CD8-positive, alpha-beta memory T cell (primary cell): ENCODE measurements at regions not wholly inside any gene's neighbourhood (a gene's known extent, or its start where the extent isn't known, plus 50 kb on each side); places are given as distances from the start of the nearest gene placed in this dataset.

ENCODE experiments used
- CTCF ChIA-PET: fragments of 350-600 bp; sonication (Branson Sonifier 250); formaldehyde crosslinking; loops from one replicate; lab custom pipeline; 2021; ENCODE audit warnings: antibody characterized with exemption; lab: Charles Lee
- POLR2A ChIA-PET: fragments of 350-600 bp; sonication (Branson Sonifier 250); formaldehyde crosslinking; loops from one replicate; lab custom pipeline; 2021; ENCODE audit warnings: antibody characterized with exemption; lab: Charles Lee
- DNase-seq, 5 donors: peaks; one replicate each; pipeline versions ENCODE4 v3.0.0 to v3.0.0-alpha.2; 2020 to 2022; ENCODE audit warnings: mixed read lengths in 1 of 5
- H3K27ac ChIP-seq: one replicate; pipeline ENCODE4 v1.7.0; 2013; ENCODE audit warnings: low read depth, mild to moderate bottlenecking, low read length, moderate library complexity
- H3K27me3 ChIP-seq: 2 replicates; pipeline ENCODE4 v1.7.0; 2013; ENCODE audit warnings: low read length, mild to moderate bottlenecking; ENCODE audit not compliant: insufficient read depth, poor library complexity, severe bottlenecking
- H3K36me3 ChIP-seq: 2 replicates; pipeline ENCODE4 v1.7.0; 2013; ENCODE audit warnings: mild to moderate bottlenecking, low read length, moderate library complexity; ENCODE audit not compliant: insufficient read depth
- H3K4me1 ChIP-seq: 2 replicates; pipeline ENCODE4 v1.7.0; 2013; ENCODE audit warnings: mild to moderate bottlenecking, low read length, moderate library complexity; ENCODE audit not compliant: insufficient read depth
- H3K4me3 ChIP-seq: 2 replicates; pipeline ENCODE4 v1.7.0; 2013; ENCODE audit warnings: mild to moderate bottlenecking, low read length
- H3K9me3 ChIP-seq: 2 replicates; pipeline ENCODE4 v1.7.0; 2013; ENCODE audit warnings: mild to moderate bottlenecking, low read length
- H3K27ac Mint-ChIP-seq, 8 donors: one replicate each; pipeline ENCODE4 v1.8.0; 2020 to 2021; ENCODE audit warnings: mixed read lengths in 8 of 8, mild to moderate bottlenecking in 6 of 8, inconsistent platforms in 3 of 8, moderate library complexity in 3 of 8
- H3K27me3 Mint-ChIP-seq, 2 donors: one replicate each; pipeline ENCODE4 v1.8.0; 2020 to 2021; ENCODE audit warnings: mixed read lengths in 2 of 2, mild to moderate bottlenecking in 1 of 2, moderate library complexity in 1 of 2
- H3K36me3 Mint-ChIP-seq, 3 donors: one replicate each; pipeline ENCODE4 v1.8.0; 2020 to 2021; ENCODE audit warnings: mixed read lengths in 3 of 3, inconsistent platforms in 1 of 3, mild to moderate bottlenecking in 1 of 3
- H3K4me1 Mint-ChIP-seq, 3 donors: one replicate each; pipeline ENCODE4 v1.8.0; 2020 to 2021; ENCODE audit warnings: mixed read lengths in 3 of 3, inconsistent platforms in 1 of 3, mild to moderate bottlenecking in 1 of 3
- H3K4me3 Mint-ChIP-seq, 7 donors: one replicate each; pipeline ENCODE4 v1.8.0; 2020 to 2021; ENCODE audit warnings: mixed read lengths in 7 of 7, mild to moderate bottlenecking in 6 of 7, moderate library complexity in 4 of 7, inconsistent platforms in 2 of 7
- H3K9me3 Mint-ChIP-seq, 5 donors: one replicate each; pipeline ENCODE4 v1.8.0; 2020 to 2022; ENCODE audit warnings: mixed read lengths in 5 of 5, mild to moderate bottlenecking in 3 of 5, moderate library complexity in 2 of 5, inconsistent platforms in 1 of 5

GRCh38 chr3:94460931-94461330 lies 398.1 kb downstream of the NSUN3 start:
- no peaks in the 10 kb centered on the region for H3K27me3 Mint-ChIP-seq
- Histone ChIP-seq H3K36me3 (no peaks in the 10 kb centered on the region), H3K4me1 (no peaks in the 10 kb centered on the region), H3K27me3 (no peaks in the 10 kb centered on the region), H3K9me3 (no peaks in the 10 kb centered on the region), H3K27ac (no peak overlapping the region), H3K4me3 (no peak overlapping the region)
- H3K4me3 Mint-ChIP-seq = no peak overlapping the region
- H3K4me1 Mint-ChIP-seq = no peaks in the 10 kb centered on the region
- DNase-seq = no peak
- H3K9me3 Mint-ChIP-seq = peaks cover 0 to 8% (median 2%) of the 10 kb centered on the region in 5 donors
- no peaks in the 10 kb centered on the region for H3K36me3 Mint-ChIP-seq
- CTCF ChIA-PET = no interaction called here
- POLR2A ChIA-PET = no interaction called here
- H3K27ac Mint-ChIP-seq = no peak overlapping the region

GRCh38 chr3:94462931-94463330 lies 400.1 kb downstream of the NSUN3 start:
- ChIA-PET POLR2A (no interaction called here), CTCF (no interaction called here)
- H3K27me3 Mint-ChIP-seq = no peaks in the 10 kb centered on the region
- H3K9me3 Mint-ChIP-seq = peaks cover 0 to 2% (median 0%) of the 10 kb centered on the region in 5 donors
- Histone ChIP-seq H3K27ac (no peak overlapping the region), H3K27me3 (no peaks in the 10 kb centered on the region), H3K36me3 (no peaks in the 10 kb centered on the region), H3K4me3 (no peak overlapping the region), H3K9me3 (no peaks in the 10 kb centered on the region), H3K4me1 (no peaks in the 10 kb centered on the region)
- H3K4me3 Mint-ChIP-seq = no peak overlapping the region
- no peaks in the 10 kb centered on the region for H3K36me3 Mint-ChIP-seq
- DNase-seq = no peak
- no peak overlapping the region for H3K27ac Mint-ChIP-seq
- H3K4me1 Mint-ChIP-seq = no peaks in the 10 kb centered on the region

GRCh38 chr3:94472511-94472910 lies 409.6 kb downstream of the NSUN3 start:
- Mint-ChIP-seq H3K27ac (no peak overlapping the region), H3K27me3 (no peaks in the 10 kb centered on the region), H3K4me3 (no peak overlapping the region), H3K36me3 (no peaks in the 10 kb centered on the region), H3K4me1 (no peaks in the 10 kb centered on the region), H3K9me3 (peaks cover 2 to 14% (median 4%) of the 10 kb centered on the region in 5 donors)
- no peak overlapping the region for H3K4me3 ChIP-seq
- CTCF ChIA-PET = no interaction called here
- no peak overlapping the region for H3K27ac ChIP-seq
- H3K4me1 ChIP-seq = no peaks in the 10 kb centered on the region
- no peaks in the 10 kb centered on the region for H3K36me3 ChIP-seq
- no peak for DNase-seq
- POLR2A ChIA-PET = no interaction called here
- no peaks in the 10 kb centered on the region for H3K9me3 ChIP-seq
- no peaks in the 10 kb centered on the region for H3K27me3 ChIP-seq

GRCh38 chr3:94481226-94481898 lies 418.5 kb downstream of the NSUN3 start:
- no peaks in the 10 kb centered on the region for H3K36me3 Mint-ChIP-seq
- no peak overlapping the region for H3K4me3 Mint-ChIP-seq
- H3K27ac Mint-ChIP-seq = no peak overlapping the region
- no peaks in the 10 kb centered on the region for H3K27me3 Mint-ChIP-seq
- no peaks in the 10 kb centered on the region for H3K9me3 ChIP-seq
- H3K9me3 Mint-ChIP-seq = peaks cover 2 to 6% (median 3%) of the 10 kb centered on the region in 5 donors
- POLR2A ChIA-PET = no interaction called here
- no peak overlapping the region for H3K4me3 ChIP-seq
- no peaks in the 10 kb centered on the region for H3K36me3 ChIP-seq
- H3K27me3 ChIP-seq = no peaks in the 10 kb centered on the region
- CTCF ChIA-PET = no interaction called here
- DNase-seq = no peak
- H3K4me1 ChIP-seq = no peaks in the 10 kb centered on the region
- no peaks in the 10 kb centered on the region for H3K4me1 Mint-ChIP-seq
- no peak overlapping the region for H3K27ac ChIP-seq

GRCh38 chr3:94482686-94483085 lies 419.8 kb downstream of the NSUN3 start:
- no peak for DNase-seq
- H3K27me3 ChIP-seq = no peaks in the 10 kb centered on the region
- no peaks in the 10 kb centered on the region for H3K4me1 ChIP-seq
- Mint-ChIP-seq H3K4me1 (no peaks in the 10 kb centered on the region), H3K27ac (no peak overlapping the region), H3K36me3 (no peaks in the 10 kb centered on the region), H3K27me3 (no peaks in the 10 kb centered on the region), H3K9me3 (peaks cover 0 to 6% (median 2%) of the 10 kb centered on the region in 5 donors), H3K4me3 (no peak overlapping the region)
- ChIA-PET POLR2A (no interaction called here), CTCF (no interaction called here)
- H3K36me3 ChIP-seq = no peaks in the 10 kb centered on the region
- H3K4me3 ChIP-seq = no peak overlapping the region
- H3K9me3 ChIP-seq = no peaks in the 10 kb centered on the region
- no peak overlapping the region for H3K27ac ChIP-seq

- POLR2A ChIA-PET = no interaction called here
- Histone ChIP-seq H3K4me1 (no peaks in the 10 kb centered on the region), H3K27me3 (no peaks in the 10 kb centered on the region), H3K9me3 (no peaks in the 10 kb centered on the region), H3K4me3 (no peak overlapping the region), H3K36me3 (no peaks in the 10 kb centered on the region), H3K27ac (no peak overlapping the region)
- no peak for DNase-seq
- Mint-ChIP-seq H3K27me3 (no peaks in the 10 kb centered on the region), H3K9me3 (peaks cover 0 to 4% (median 3%) of the 10 kb centered on the region in 5 donors), H3K27ac (no peak overlapping the region), H3K4me3 (no peak overlapping the region), H3K4me1 (no peaks in the 10 kb centered on the region), H3K36me3 (no peaks in the 10 kb centered on the region)
- CTCF ChIA-PET = no interaction called here
Observed at GRCh38 chr3:94483403-94483802, 420.5 kb downstream of the NSUN3 start.

GRCh38 chr3:94494992-94495391 lies 432.1 kb downstream of the NSUN3 start:
- H3K27me3 Mint-ChIP-seq = no peaks in the 10 kb centered on the region
- ChIA-PET CTCF (no interaction called here), POLR2A (no interaction called here)
- no peaks in the 10 kb centered on the region for H3K36me3 Mint-ChIP-seq
- H3K4me1 Mint-ChIP-seq = no peaks in the 10 kb centered on the region
- Histone ChIP-seq H3K4me1 (no peaks in the 10 kb centered on the region), H3K4me3 (no peak overlapping the region), H3K9me3 (no peaks in the 10 kb centered on the region), H3K27me3 (no peaks in the 10 kb centered on the region), H3K36me3 (no peaks in the 10 kb centered on the region), H3K27ac (no peak overlapping the region)
- no peak overlapping the region for H3K4me3 Mint-ChIP-seq
- DNase-seq = no peak
- H3K9me3 Mint-ChIP-seq = peaks cover 0 to 12% (median under 1%) of the 10 kb centered on the region in 5 donors
- no peak overlapping the region for H3K27ac Mint-ChIP-seq

- no peaks in the 10 kb centered on the region for H3K9me3 ChIP-seq
- CTCF ChIA-PET = no interaction called here
- no peak overlapping the region for H3K4me3 Mint-ChIP-seq
- H3K36me3 ChIP-seq = no peaks in the 10 kb centered on the region
- H3K4me1 Mint-ChIP-seq = no peaks in the 10 kb centered on the region
- no peaks in the 10 kb centered on the region for H3K36me3 Mint-ChIP-seq
- no peaks in the 10 kb centered on the region for H3K27me3 Mint-ChIP-seq
- POLR2A ChIA-PET = no interaction called here
- H3K9me3 Mint-ChIP-seq = peaks cover 0 to 16% (median 10%) of the 10 kb centered on the region in 5 donors
- no peak overlapping the region for H3K27ac ChIP-seq
- no peak for DNase-seq
- no peak overlapping the region for H3K4me3 ChIP-seq
- no peaks in the 10 kb centered on the region for H3K4me1 ChIP-seq
- no peak overlapping the region for H3K27ac Mint-ChIP-seq
- H3K27me3 ChIP-seq = no peaks in the 10 kb centered on the region
Observed at GRCh38 chr3:94500146-94500545, 437.3 kb downstream of the NSUN3 start.
